ENCODE measurements at regions not wholly inside any gene's neighbourhood (a gene's known extent, or its start where the extent isn't known, plus 50 kb on each side); places are given as distances from the start of the nearest gene placed in this dataset.

- H3K27ac ChIP-seq (ENCODE audit: control insufficient read depth, insufficient read depth, low read length), result no peak overlapping the region
- TF ChIP-seq EZH2 (IDR thresholded peaks at IDR 0.05; ENCODE audit: low read length) (no peak), CTCF (optimal IDR thresholded peaks at IDR 0.05 in 1 of 3, IDR thresholded peaks at IDR 0.05 in 1 of 3, conservative IDR thresholded peaks at IDR 0.05 in 1 of 3; ENCODE audit: extremely low read depth in 1 of 3, insufficient read depth in 2 of 3, low read length in 3 of 3) (no peak)
- FAIRE-seq, result peak; percentile 17
Measured at GRCh38 chr11:26841818-26842473, 120.1 kb upstream of the SLC5A12 start.

GRCh38 chr11:26842478-26843282, 120.8 kb upstream of the SLC5A12 start:
- Histone ChIP-seq H3K9ac (ENCODE audit: control insufficient read depth, extremely low read depth, insufficient read depth, low read length) (no peak overlapping the region), H3K4me3 (ENCODE audit: control insufficient read depth in 2 of 3, extremely low read depth in 1 of 3, insufficient read depth in 2 of 3, low read depth in 1 of 3, low read length in 3 of 3) (no peak overlapping the region), H3K27ac (ENCODE audit: control insufficient read depth, insufficient read depth, low read length) (no peak overlapping the region), H2AFZ (ENCODE audit: control insufficient read depth, low read length) (peak overlapping the region; percentile 4), H3K36me3 (ENCODE audit: control insufficient read depth in 2 of 2, extremely low read depth in 1 of 2, insufficient read depth in 2 of 2, low read length in 2 of 2) (no peaks in the 10 kb centered on the region), H3K27me3 (ENCODE audit: control insufficient read depth, extremely low read depth, insufficient read depth, low read length) (no peaks in the 10 kb centered on the region), H3K79me2 (ENCODE audit: control insufficient read depth, insufficient read depth, low read length) (no peaks in the 10 kb centered on the region), H3K9me3 (ENCODE audit: control insufficient read depth, low read depth, low read length) (no peaks in the 10 kb centered on the region), H4K20me1 (ENCODE audit: control insufficient read depth, extremely low read depth, insufficient read depth, low read length) (no peaks in the 10 kb centered on the region), H3K9me1 (ENCODE audit: control insufficient read depth, extremely low read depth, insufficient read depth, low read length) (no peaks in the 10 kb centered on the region), H3K4me1 (ENCODE audit: control insufficient read depth, extremely low read depth, insufficient read depth, low read length) (peaks cover 6% of the 10 kb centered on the region), H3K4me2 (ENCODE audit: control insufficient read depth, extremely low read depth, insufficient read depth, low read depth, low read length) (no peak overlapping the region)
- no peak for DNase-seq (ENCODE audit: low read depth, low spot score)
- dilution Hi-C loops (cut with MboI; ENCODE audit: extremely low pct_ligation_motif_present, low sequenced_read_pairs), result no loop called here
- no peak for FAIRE-seq
- TF ChIP-seq CTCF (optimal IDR thresholded peaks at IDR 0.05 in 1 of 3, IDR thresholded peaks at IDR 0.05 in 1 of 3, conservative IDR thresholded peaks at IDR 0.05 in 1 of 3; ENCODE audit: extremely low read depth in 1 of 3, insufficient read depth in 2 of 3, low read length in 3 of 3) (no peak), EZH2 (IDR thresholded peaks at IDR 0.05; ENCODE audit: low read length) (no peak)

More at GRCh38 chr11:26841818-26842473, 120.1 kb upstream of the SLC5A12 start:
- H3K4me3 ChIP-seq (ENCODE audit: control insufficient read depth in 2 of 3, extremely low read depth in 1 of 3, insufficient read depth in 2 of 3, low read depth in 1 of 3, low read length in 3 of 3), result no peak overlapping the region
- no peak for DNase-seq (ENCODE audit: low read depth, low spot score)
- no peaks in the 10 kb centered on the region for H3K36me3 ChIP-seq (ENCODE audit: control insufficient read depth in 2 of 2, extremely low read depth in 1 of 2, insufficient read depth in 2 of 2, low read length in 2 of 2)
- no peaks in the 10 kb centered on the region for H4K20me1 ChIP-seq (ENCODE audit: control insufficient read depth, extremely low read depth, insufficient read depth, low read length)
- no peaks in the 10 kb centered on the region for H3K27me3 ChIP-seq (ENCODE audit: control insufficient read depth, extremely low read depth, insufficient read depth, low read length)
- peak overlapping the region; percentile 4 for H2AFZ ChIP-seq (ENCODE audit: control insufficient read depth, low read length)
- H3K4me2 ChIP-seq (ENCODE audit: control insufficient read depth, extremely low read depth, insufficient read depth, low read depth, low read length), result no peak overlapping the region
- H3K4me1 ChIP-seq (ENCODE audit: control insufficient read depth, extremely low read depth, insufficient read depth, low read length), result peaks cover 6% of the 10 kb centered on the region
- dilution Hi-C loops (cut with MboI; ENCODE audit: extremely low pct_ligation_motif_present, low sequenced_read_pairs), result no loop called here
- no peaks in the 10 kb centered on the region for H3K9me3 ChIP-seq (ENCODE audit: control insufficient read depth, low read depth, low read length)
- no peaks in the 10 kb centered on the region for H3K9me1 ChIP-seq (ENCODE audit: control insufficient read depth, extremely low read depth, insufficient read depth, low read length)
- no peak overlapping the region for H3K9ac ChIP-seq (ENCODE audit: control insufficient read depth, extremely low read depth, insufficient read depth, low read length)
- H3K79me2 ChIP-seq (ENCODE audit: control insufficient read depth, insufficient read depth, low read length), result no peaks in the 10 kb centered on the region
